Activated B cell treated with CpG ODN at 0.5 μM for 24 hours (primary cell): ENCODE measurements at regions not wholly inside any gene's neighbourhood (a gene's known extent, or its start where the extent isn't known, plus 50 kb on each side); places are given as distances from the start of the nearest gene placed in this dataset.

Experiments used
- ATAC-seq: fragments of 200-7000 bp; cut with Tn5 transposase; one replicate; pipeline ENCODE4 v1.10.0; 2021; ENCODE audit warnings: low read depth, mild to moderate bottlenecking, moderate library complexity
- CTCF ChIA-PET: fragments of 350-600 bp; sonication (Branson Sonifier 250); formaldehyde crosslinking; loops from one replicate; lab custom pipeline; 2021; ENCODE audit warnings: antibody characterized with exemption; lab: Charles Lee
- POLR2A ChIA-PET: fragments of 350-600 bp; sonication (Branson Sonifier 250); formaldehyde crosslinking; loops from one replicate; lab custom pipeline; 2021; ENCODE audit warnings: antibody characterized with exemption; lab: Charles Lee
- DNase-seq: peaks from one replicate; pipeline ENCODE4 v3.0.0; 2022
- H3K27ac Mint-ChIP-seq: one replicate; pipeline ENCODE4 v1.8.0; 2020; ENCODE audit warnings: mixed read lengths
- H3K27me3 Mint-ChIP-seq: one replicate; pipeline ENCODE4 v1.8.0; 2021; ENCODE audit warnings: mixed read lengths
- H3K36me3 Mint-ChIP-seq: one replicate; pipeline ENCODE4 v1.8.0; 2021; ENCODE audit warnings: low read depth, mixed read lengths
- H3K4me1 Mint-ChIP-seq: one replicate; pipeline ENCODE4 v1.8.0; 2021; ENCODE audit warnings: mixed read lengths
- H3K4me3 Mint-ChIP-seq: one replicate; pipeline ENCODE4 v1.8.0; 2020; ENCODE audit warnings: mild to moderate bottlenecking, mixed read lengths
- H3K9me3 Mint-ChIP-seq: one replicate; pipeline ENCODE4 v1.8.0; 2020; ENCODE audit warnings: mixed read lengths
- CTCF ChIP-seq: fragments of 200-600 bp; IDR thresholded peaks from one replicate; pipeline ENCODE4 v1.8.0; 2022; ENCODE audit warnings: antibody characterized with exemption, mild to moderate bottlenecking
- intact Hi-C: fragments of 100-400 bp; cut with micrococcal nuclease; formaldehyde crosslinking; loops from one replicate; pipeline ENCODE4 v1.15.1; 2024

GRCh38 chr6:168167431-168168315, 88.7 kb upstream of the FRMD1 start:
- Mint-ChIP-seq H3K9me3 (peaks cover 2% of the 10 kb centered on the region), H3K27me3 (no peaks in the 10 kb centered on the region), H3K36me3 (no peaks in the 10 kb centered on the region), H3K4me1 (no peaks in the 10 kb centered on the region), H3K27ac (no peak overlapping the region), H3K4me3 (no peak overlapping the region)
- ChIA-PET POLR2A (no interaction called here), CTCF (no interaction called here)
- TF ChIP-seq CTCF, result no peak
- intact Hi-C loops, result no loop called here
- ATAC-seq, result no peak
- DNase-seq, result no peak

GRCh38 chr6:168166627-168167026, 87.6 kb upstream of the FRMD1 start:
- Mint-ChIP-seq H3K4me3 (no peak overlapping the region), H3K27ac (no peak overlapping the region), H3K4me1 (no peaks in the 10 kb centered on the region), H3K27me3 (no peaks in the 10 kb centered on the region), H3K36me3 (no peaks in the 10 kb centered on the region), H3K9me3 (peaks cover 2% of the 10 kb centered on the region)
- DNase-seq (no peak), ATAC-seq (no peak)
- CTCF ChIA-PET, result no interaction called here
- no peak for TF ChIP-seq CTCF
- intact Hi-C loops, result no loop called here
- POLR2A ChIA-PET, result no interaction called here

GRCh38 chr6:168165891-168166290, 86.9 kb upstream of the FRMD1 start:
- no peak overlapping the region for H3K27ac Mint-ChIP-seq
- no peak for DNase-seq
- no peak for ATAC-seq
- TF ChIP-seq CTCF, result no peak
- no peaks in the 10 kb centered on the region for H3K27me3 Mint-ChIP-seq
- ChIA-PET CTCF (no interaction called here), POLR2A (no interaction called here)
- H3K4me1 Mint-ChIP-seq, result no peaks in the 10 kb centered on the region
- H3K4me3 Mint-ChIP-seq, result no peak overlapping the region
- intact Hi-C loops, result no loop called here
- H3K9me3 Mint-ChIP-seq, result peaks cover 2% of the 10 kb centered on the region
- H3K36me3 Mint-ChIP-seq, result no peaks in the 10 kb centered on the region

GRCh38 chr6:168165373-168165772, 86.4 kb upstream of the FRMD1 start:
- no peak for DNase-seq
- no peak for TF ChIP-seq CTCF
- H3K27ac Mint-ChIP-seq, result no peak overlapping the region
- POLR2A ChIA-PET, result no interaction called here
- no peaks in the 10 kb centered on the region for H3K27me3 Mint-ChIP-seq
- no peak overlapping the region for H3K4me3 Mint-ChIP-seq
- CTCF ChIA-PET, result no interaction called here
- no peak for ATAC-seq
- H3K36me3 Mint-ChIP-seq, result no peaks in the 10 kb centered on the region
- no peaks in the 10 kb centered on the region for H3K4me1 Mint-ChIP-seq
- H3K9me3 Mint-ChIP-seq, result peaks cover 2% of the 10 kb centered on the region
- intact Hi-C loops, result no loop called here

- H3K4me1 Mint-ChIP-seq, result no peaks in the 10 kb centered on the region
- CTCF ChIA-PET, result no interaction called here
- intact Hi-C loops, result no loop called here
Observed at GRCh38 chr6:168164462-168165061, 85.5 kb upstream of the FRMD1 start.

More at GRCh38 chr6:168164462-168165061, 85.5 kb upstream of the FRMD1 start:
- no peak for TF ChIP-seq CTCF
- no peaks in the 10 kb centered on the region for H3K36me3 Mint-ChIP-seq
- H3K4me3 Mint-ChIP-seq, result no peak overlapping the region
- peaks cover 2% of the 10 kb centered on the region for H3K9me3 Mint-ChIP-seq
- POLR2A ChIA-PET, result no interaction called here
- H3K27ac Mint-ChIP-seq, result no peak overlapping the region
- DNase-seq (no peak), ATAC-seq (no peak)
- no peaks in the 10 kb centered on the region for H3K27me3 Mint-ChIP-seq
